Coronary artery (tissue), 2 donors: ENCODE measurements at regions not wholly inside any gene's neighbourhood (a gene's known extent, or its start where the extent isn't known, plus 50 kb on each side); places are given as distances from the start of the nearest gene placed in this dataset.

Source experiments
- DNase-seq: peaks from one replicate; pipeline ENCODE4 v3.0.0-alpha.2; 2017; ENCODE audit warnings: low spot score
- H3K27ac ChIP-seq, 2 donors: fragments of 200-600 bp; sonication (generic); one replicate each; pipeline ENCODE4 v1.5.1; 2016 to 2019
- H3K4me3 ChIP-seq: fragments of 200-600 bp; sonication (generic); 2 replicates; pipeline ENCODE4 v1.5.1; 2016; ENCODE audit warnings: mild to moderate bottlenecking, moderate library complexity
- CTCF ChIP-seq: fragments of 200-600 bp; sonication (generic); IDR thresholded peaks from one replicate; pipeline ENCODE4 v1.5.1; 2019; ENCODE audit warnings: antibody characterized with exemption

DNA sequence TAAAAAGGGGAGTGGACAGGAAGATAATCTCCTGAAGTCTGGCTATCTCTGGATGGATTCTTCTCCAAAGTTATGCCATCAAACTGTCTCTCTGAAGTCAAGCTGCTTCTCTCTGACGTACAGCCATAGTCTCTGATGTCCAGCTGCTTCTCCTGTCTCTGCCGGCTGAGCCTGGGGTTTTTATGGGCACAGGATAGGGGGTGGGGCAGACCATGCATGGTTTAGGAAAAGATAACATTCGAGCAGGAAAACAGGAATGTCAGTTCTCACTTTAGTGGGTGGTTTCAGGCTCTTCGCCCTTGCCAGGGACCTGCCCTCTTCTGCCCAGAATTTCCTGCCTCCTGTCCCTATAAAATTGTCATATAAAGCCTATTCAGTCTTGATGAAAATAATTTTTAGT, 110.9 kb upstream of the ROBO1 start:
- Histone ChIP-seq H3K4me3 (no peak overlapping the region), H3K27ac (no peak overlapping the region)
- no peak for DNase-seq
- no peak for TF ChIP-seq CTCF

DNA sequence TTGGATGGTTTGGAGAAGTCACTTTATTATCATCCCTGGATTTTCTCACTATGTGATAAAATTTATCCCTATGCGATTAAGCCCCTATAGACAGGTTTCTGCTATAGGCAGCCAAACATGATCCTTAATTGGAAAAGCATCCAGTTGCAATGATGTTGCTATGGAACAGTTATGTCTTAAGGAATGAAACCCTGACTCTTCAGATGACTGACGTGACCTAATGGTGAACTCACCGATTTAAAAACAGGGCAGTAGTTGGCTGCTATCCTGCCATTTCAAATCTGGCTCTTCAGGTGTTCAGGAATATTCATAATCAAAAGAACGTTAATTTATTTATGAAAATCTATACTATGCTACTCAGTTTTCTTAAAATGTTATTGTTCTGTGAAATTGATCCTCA, 106.8 kb upstream of the ROBO1 start:
- no peak overlapping the region for H3K4me3 ChIP-seq
- TF ChIP-seq CTCF = no peak
- H3K27ac ChIP-seq = no peak overlapping the region
- no peak for DNase-seq

- Histone ChIP-seq H3K4me3 (no peak overlapping the region), H3K27ac (no peak overlapping the region)
- no peak for DNase-seq
- no peak for TF ChIP-seq CTCF
These were observed 104.7 kb upstream of the ROBO1 start for GRCh38 chr3:79872483-79872882.

DNA sequence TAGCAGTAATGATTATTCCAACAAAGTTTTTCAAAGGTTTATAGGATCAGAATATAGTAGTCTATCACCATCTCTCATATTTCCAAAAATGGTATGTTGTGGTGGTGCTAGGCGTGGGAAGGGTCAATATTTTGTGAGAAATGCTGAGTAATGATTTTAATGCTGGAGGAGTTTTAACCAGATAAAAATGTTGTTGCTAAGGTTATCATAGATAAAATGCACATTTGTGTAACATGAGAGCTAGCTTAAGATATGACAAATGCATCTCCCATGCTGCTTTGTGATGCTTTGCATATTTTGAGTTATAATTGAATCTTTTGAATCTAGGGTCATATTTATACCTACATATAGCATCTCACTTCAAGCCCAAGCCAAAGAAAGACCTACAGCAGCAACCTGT, 103.9 kb upstream of the ROBO1 start:
- no peak overlapping the region for H3K4me3 ChIP-seq
- TF ChIP-seq CTCF = no peak
- H3K27ac ChIP-seq = no peak overlapping the region
- no peak for DNase-seq

DNA sequence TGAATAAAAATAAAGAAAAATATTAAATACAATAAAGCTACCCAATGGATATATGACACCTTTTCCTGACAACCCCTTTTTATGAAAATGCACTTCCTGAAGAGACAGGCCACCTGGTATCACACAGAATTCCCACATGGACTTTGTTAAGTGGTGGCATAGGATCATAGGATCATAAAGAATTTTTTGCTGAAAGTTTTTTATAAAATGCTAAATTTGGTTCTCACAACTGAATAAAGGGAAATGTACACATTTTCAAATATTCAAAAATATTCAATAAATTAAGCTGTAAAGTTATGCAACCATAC, 102.5 kb upstream of the ROBO1 start:
- DNase-seq = no peak
- no peak overlapping the region for H3K27ac ChIP-seq
- TF ChIP-seq CTCF = no peak
- no peak overlapping the region for H3K4me3 ChIP-seq

GRCh38 chr3:79869461-79870312, 101.9 kb upstream of the ROBO1 start:
- Histone ChIP-seq H3K27ac (no peak overlapping the region), H3K4me3 (no peak overlapping the region)
- no peak for DNase-seq
- no peak for TF ChIP-seq CTCF

DNA sequence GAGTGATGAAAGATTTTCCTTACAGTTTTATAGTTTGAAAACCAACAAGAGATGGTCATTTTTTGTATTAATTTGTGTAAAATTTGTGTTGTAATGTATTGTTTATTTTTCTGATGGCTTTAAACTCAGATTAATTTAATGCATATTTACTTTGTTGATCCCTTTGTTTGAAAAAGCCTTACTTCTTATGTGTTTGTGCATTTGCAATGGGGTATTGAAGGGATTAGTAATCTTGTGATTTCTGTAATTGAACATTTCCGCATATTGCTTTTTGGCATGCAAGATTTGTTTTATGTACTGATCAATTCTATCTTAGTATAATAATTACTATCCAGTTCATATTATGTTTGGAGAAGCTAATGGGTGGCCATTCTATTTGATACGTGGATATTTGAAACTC, 98.4 kb upstream of the ROBO1 start:
- H3K4me3 ChIP-seq = no peak overlapping the region
- DNase-seq = no peak
- H3K27ac ChIP-seq = no peak overlapping the region
- no peak for TF ChIP-seq CTCF
